Urothelium cell line (cell line): ENCODE measurements at regions not wholly inside any gene's neighbourhood (a gene's known extent, or its start where the extent isn't known, plus 50 kb on each side); places are given as distances from the start of the nearest gene placed in this dataset.
"Not testable (repeated sequence)": the region's sequence is repeated elsewhere in the genome, so short reads cannot be mapped to it uniquely, and the experiment has no call there.

Experiments
- DNase-seq: peaks from one replicate; pipeline ENCODE4 v3.0.0; 2011; ENCODE audit warnings: low spot score, mixed read lengths
- FAIRE-seq: peaks from 2 replicates; lab custom pipeline; 2011; peaks lifted over from hg19 to GRCh38; lab: Jason Lieb, UNC

DNA sequence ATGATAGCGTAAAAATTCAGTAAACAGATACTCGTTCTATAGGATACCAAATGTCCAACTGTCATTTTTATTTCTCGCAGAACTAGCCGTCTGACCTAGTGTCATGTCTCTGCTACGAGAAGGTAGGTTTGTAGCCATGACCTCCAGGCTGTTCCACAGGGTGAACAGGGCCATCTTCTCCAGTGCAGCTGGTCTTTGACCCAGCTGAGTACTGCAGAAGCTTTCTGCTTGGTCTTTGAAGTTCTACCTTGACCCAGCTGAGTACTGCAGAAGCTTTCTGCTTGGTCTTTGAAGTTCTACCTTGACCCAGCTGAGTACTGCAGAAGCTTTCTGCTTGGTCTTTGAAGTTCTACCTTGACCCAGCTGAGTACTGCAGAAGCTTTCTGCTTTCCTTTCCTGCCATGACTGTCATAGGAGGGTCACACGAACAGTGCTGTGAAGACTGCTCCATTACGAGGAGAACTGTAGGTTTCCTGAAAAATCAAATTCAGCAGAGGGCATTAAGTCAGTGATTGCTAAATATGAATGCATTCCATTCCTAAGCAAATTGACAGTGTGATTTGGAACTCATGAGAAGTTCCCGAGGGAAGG is 532.8 kb upstream of the NRP1 start:
- DNase-seq, FAIRE-seq: not testable (repeated sequence)

DNA sequence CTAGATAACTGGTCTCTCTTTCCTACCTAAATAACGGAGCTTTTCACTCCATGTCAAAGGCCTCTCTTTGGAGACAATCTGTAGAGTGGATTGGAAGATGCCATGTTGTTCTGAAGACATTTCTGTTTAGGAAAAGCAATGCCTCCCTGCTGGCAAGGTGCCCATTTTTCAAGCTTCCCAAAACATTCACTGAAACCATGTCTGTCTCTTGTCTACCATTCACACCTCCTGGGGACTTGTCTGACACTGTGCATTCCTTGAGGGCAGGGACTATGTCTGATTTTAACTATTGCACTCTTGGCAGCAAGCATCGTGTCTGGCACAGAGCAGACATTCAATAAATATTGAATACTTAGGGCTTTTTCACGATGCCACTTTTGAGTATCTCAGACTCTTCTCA is 528.9 kb upstream of the NRP1 start:
- FAIRE-seq (no peak), DNase-seq (no peak)

DNA sequence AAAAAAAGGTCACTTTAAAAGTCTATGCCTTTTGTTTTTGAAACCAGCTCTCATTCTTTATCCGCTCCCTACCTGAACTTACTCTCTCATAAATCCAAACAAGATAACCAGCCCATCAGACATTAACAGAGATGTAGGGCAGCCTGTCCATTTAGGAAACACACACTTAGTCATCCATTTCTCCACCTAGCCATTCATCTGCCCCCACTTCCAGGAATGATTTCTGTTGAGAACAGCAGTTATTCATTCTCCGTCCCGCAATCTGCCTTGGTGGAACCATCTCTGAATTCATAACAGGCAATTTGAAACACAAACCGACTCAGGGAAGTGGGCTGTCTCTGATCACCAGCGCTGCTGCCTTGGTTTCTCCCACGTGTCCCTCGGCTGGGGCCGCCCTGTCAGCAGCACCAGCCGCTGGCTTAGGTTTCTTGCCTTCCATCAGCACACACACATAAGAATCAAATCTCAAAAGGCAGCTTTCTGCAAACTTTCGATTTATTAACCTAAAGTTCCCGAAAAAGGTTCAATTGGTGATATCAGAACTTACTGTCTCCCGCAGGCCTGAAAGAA is 528.2 kb upstream of the NRP1 start:
- no peak for FAIRE-seq
- DNase-seq: no peak

DNA sequence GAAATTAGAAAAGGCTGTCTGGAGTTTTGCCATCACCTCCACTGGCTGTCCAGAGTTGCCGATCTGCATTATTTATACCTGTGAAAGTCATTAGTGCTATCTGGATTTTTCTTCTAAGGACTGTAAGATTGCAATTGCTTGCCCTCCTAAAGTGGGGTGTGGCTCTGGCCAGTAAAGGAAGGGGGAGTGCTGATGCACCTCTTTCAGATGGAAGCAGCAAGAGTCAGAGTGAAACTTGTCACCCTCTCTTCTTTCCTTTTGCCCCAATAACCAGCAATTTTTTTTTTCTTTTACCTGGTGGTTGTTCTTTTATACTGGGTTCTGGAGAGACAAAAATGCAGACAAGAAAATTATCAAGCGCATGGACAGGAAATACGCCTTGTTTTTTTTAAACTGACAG is 527.4 kb upstream of the NRP1 start:
- FAIRE-seq (no peak), DNase-seq (no peak)

DNA sequence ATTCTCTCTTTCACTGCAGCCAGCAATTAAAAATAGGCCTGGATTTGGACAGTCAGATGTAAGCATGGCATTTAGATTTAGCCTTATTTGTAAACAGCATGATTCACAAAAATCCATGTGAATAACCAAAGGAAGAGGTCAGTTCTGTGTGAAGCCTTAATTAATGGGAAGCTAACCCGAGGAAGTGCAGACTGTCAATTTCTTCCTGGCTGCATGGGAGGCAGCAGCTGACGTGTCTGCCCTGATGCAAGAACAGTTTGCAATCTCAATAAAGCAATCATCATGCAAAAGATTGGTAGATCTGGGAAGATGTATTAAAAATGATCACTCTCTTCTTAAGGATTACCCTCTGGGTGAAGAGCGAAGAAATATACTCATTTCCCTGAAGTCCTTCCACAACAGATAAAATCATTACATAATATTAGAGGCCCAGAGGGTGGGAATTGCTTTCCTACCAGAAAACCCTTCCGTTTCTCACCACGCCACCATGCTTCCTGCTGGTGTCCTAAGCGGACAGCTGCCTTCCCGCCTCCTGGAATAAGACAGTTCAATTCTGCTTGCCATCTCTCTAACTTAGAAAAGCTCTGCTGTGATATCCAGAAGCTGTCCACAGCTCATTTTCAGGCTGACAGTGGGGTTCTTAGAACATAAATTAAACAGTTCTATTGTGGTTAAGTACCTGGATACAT is 526.7 kb upstream of the NRP1 start:
- FAIRE-seq: peak; percentile 23

DNA sequence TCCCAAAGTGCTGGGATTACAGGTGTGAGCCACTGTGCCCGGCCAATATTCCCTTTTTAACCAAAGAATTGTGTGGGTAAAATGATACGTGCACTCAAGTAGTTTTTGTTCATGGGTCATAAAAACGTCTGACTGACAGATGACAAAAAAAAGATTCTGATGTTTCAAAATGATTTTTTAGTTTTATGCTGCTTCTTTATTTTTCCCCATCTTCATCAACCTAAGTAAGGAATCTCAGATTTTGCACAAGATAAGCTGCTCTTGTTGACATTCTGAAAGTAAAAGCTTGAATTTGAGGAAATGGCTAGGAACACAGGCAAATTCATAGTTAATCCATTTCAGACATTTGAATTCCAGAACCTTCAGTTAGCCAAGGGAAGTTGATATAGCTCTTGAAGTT is 526.1 kb upstream of the NRP1 start:
- FAIRE-seq: no peak
- no peak for DNase-seq

More for the DNA sequence above, 526.7 kb upstream of the NRP1 start:
- no peak for DNase-seq

DNA sequence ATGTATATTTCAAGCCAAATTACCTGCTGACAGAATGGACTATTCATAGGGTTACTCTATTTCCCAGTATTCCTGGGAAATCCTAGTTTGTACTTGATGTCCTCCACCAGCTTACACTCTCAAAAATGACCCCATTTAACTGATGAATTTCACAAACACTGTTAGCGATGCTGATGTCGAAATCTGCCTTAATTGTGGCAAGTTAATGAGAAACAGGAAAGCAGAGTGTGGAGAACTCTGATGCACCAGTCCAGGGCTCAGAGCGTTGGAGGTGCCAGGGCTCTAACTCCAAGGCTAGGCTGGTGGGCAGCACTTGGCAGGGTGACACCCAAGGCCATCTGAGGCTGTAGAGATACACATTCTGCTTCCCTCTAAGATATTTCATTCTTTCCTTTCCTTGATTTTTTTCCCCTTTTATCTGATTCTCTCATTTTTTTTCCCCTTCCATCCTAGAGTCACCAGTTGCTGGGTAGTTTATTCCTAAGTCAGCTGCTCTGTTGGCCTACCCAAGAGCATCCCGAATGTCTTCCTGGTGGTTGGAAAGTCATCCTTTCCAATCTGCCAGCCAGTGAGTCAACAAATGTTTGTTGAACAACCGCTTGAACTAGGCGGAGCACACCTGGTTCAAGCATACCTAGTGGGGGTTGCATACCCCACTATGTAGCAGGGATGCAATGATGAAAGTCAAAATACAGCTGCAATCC is 525.0 kb upstream of the NRP1 start:
- FAIRE-seq (no peak), DNase-seq (no peak)

DNA sequence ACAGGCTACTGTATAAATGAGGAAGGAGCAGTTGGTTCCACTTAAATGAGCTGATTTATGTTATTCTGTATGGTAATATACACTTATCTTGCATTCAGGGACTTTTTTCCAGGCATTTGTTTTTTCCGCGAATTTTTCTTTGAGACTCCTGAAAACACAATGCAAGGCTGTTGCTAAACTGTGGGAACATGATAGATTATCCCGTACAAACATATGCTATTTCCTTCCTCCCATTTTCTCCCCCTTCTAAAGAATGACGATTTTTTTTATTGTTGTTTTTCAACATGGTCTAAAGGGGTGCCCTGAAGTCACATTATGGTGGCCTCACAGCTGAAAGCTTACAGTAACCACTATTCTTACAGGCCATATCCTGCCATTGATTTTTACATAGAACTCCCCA is 523.9 kb upstream of the NRP1 start:
- DNase-seq (no peak), FAIRE-seq (no peak)

DNA sequence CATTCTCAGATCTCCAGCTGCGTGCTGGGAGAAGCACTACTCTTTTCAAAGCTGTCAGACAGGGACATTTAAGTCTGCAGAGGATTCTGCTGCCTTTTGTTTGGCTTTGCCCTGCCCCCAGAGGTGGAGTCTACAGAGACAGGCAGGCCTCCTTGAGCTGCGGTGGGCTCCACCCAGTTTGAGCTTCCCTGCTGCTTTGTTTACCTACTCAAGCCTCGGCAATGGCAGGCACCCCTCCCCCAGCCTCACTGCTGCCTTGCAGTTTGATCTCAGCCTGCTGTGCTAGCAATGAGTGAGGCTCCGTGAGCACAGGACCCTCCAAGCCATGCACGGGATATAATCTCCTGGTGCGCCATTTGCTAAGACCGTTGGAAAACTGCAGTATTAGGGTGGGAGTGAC is 518.8 kb upstream of the NRP1 start:
- FAIRE-seq, DNase-seq: not testable (repeated sequence)

DNA sequence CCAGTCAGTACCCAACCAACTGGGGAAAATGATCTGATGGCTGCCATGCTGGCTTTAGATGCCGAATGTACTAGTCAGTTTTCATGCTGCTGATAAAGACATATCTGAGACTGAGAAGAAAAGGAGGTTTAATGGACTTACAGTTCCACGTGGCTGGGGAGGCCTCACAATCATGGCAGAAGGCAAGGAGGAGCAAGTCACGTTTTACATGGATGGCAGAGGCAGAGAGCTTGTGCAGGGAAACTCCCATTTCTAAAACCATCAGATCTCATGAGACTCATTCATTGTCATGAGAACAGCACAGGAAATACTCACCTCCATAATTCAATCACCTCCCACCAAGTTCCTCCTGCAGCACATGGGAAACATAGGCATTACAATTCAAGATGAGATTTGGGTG is 508.9 kb upstream of the NRP1 start:
- FAIRE-seq (no peak), DNase-seq (no peak)

DNA sequence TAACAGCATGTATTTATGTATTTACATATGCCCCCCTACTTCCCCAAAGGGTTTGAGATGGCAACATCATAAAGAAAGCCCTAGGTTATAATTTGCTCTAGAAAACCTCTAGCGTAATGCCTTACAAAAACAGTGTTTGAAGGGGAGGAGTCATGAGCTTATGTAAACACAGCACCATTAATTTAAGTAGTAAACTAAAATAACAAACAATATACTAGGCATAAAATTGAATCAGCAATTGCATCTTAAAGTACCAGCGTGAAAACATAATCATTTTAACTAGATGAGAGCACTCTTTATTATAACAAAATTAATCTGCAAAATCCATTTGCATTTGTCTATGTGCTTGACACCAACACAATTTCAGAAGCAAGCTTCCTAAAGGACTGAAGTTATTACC is 507.2 kb upstream of the NRP1 start:
- DNase-seq: no peak
- no peak for FAIRE-seq

DNA sequence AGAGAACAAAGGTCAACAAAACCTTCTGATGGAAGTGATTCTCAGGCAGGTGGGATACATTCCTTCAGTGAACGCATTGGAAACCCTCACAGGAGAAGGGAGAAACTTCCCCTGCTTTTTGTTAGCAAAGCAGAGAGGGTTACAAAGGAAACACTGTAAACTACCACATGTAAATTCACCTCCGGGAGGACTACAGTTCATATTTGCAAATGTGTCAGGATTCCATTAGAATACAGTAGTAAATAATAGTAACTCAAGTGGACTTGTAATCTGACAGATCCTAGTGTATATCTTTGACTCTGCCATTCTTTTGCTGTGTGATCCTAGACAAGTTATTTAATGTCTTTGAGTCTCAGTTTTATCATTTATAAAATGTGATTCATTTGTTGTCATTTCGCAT is 504.3 kb upstream of the NRP1 start:
- DNase-seq (no peak), FAIRE-seq (no peak)

DNA sequence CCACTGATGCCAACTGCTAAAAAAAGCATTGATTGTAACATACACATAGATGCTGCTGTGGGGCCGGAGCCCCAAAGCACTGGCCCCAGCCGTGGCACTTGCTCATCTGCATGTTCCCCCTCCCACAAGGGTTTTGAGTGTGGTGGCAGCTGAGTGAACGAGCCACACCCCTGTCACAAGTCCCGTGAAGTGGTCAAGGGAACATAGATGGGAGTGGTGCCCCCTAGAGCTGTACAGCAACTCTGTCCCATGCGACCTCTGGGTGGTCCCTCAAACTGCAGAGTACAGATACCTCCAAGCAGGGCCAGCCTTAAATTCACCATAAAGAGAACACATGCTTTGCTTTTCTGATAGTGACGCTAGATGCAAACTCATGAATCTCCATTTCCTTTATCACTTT is 503.3 kb upstream of the NRP1 start:
- DNase-seq: no peak
- peak; percentile 32 for FAIRE-seq

DNA sequence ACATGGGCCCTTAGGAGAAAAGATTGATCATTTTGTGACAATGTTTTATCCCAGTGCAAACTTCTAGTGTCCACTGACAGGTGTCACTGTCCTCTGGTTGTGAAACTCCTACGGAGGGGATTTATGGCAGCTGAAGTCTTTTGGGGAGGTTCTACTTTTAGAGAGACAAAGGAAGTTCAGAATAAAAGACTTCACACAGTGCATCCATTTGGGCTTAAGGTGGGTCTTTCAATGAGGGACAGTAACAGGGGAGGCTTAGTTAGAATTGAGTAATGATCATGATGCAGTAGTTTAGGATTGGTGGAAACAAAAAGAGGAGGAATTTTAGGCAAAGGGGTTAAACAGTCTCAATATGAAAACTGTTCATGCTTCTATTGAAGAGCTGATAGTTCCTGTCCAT is 501.1 kb upstream of the NRP1 start:
- no peak for DNase-seq
- no peak for FAIRE-seq

DNA sequence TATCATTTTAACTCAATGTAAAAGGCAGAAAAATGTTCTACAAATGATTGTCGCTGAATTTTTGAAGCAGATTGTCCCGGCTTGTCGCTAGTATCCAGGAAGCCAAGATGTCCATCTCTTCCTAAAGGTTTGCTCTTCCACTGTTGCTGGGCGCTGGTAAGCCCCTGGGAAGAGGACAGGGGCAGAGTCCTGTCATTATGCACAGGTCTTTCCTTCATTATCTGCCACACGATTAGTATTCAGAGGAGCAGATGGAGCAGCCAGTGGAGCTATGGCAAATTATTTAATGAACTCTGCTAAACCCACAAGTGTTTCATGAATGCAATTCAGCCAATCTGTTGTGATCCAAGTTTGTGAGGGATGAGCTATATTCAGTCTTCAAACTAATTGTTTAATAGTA is 499.1 kb upstream of the NRP1 start:
- FAIRE-seq (no peak), DNase-seq (no peak)

DNA sequence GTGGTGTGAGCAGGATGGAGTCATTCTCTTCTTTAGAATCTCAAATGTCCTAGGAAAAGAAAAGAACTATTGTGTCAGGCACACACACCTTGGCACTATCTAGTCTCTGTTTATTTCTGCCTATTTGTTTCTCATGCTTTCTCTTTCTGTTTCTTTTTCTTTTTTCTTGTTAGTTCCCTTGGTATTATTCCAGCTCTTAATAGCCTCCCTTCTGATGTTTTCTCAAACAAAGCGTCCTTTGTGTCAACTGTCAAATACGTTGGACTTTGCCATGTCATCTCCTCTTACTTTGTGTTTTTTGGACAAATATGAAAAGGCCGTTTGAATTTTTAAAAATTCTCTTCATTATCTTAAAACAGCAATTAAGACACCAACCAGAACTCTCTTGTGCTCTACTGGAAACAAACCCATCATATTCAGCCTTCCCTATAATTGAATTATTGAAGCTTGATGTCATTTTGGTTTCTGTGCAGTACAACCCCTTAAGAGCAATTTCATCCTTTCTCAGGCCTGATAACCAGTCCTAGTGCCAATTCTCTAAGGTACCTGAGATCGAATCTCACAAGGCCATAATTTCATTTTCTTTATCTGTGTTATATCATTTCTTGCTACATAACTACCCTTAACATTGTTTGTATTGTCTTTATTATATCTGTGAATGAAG is 497.8 kb upstream of the NRP1 start:
- DNase-seq (no peak), FAIRE-seq (no peak)

DNA sequence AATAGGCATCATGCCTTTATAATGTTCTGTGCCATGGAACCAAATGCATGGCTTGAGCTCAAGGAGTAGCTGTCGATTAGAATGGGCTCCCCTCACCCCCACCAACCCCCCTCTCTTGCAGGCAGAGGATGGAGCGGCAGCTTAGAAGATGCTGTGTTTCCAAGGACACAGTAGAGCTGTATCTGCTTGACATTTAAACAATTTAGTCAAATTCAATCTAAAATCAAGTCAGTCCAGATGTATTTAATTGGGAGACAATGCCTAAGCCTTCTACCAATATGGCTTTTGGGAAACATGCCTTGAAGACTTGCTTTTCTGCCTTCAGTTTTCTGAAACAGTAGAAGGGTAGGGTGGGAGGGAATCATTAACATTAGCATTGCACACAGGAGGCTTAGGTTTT is 497.1 kb upstream of the NRP1 start:
- FAIRE-seq: no peak
- DNase-seq: no peak

DNA sequence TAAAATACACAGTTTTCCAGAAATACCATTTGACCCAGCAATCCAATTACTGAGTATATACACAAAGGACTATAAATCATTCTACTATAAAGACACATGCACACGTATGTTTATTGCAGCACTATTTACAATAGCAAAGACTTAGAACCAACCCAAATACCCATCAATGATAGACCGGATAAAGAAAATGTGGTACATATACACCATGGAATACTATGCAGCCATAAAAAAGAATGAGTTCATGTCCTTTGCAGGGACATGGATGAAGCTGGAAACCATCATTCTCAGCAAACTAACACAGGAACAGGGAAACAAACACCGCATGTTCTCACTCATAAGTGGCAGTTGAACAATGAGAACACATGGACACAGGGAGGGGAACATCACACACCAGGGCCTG is 495.4 kb upstream of the NRP1 start:
- not testable (repeated sequence) for FAIRE-seq, DNase-seq

DNA sequence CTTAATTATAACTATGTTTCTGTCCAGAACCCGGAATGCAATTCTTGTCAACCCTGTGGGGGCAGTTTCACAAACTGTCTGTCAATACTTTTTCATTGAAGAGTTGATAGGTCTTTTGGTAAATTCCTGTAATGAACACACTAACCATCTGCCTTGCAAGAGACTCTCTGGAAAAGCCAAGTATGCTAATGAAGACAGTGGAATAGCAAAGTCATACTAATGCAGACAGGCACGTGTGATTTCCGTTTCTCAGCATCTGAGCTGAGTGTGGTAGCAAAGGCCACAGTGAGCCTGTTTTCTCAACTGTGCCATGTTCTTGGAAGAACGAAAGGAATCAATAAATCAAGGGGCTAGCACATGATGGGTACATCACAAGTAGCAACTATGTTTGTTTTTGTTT is 494.1 kb upstream of the NRP1 start:
- FAIRE-seq (no peak), DNase-seq (no peak)

DNA sequence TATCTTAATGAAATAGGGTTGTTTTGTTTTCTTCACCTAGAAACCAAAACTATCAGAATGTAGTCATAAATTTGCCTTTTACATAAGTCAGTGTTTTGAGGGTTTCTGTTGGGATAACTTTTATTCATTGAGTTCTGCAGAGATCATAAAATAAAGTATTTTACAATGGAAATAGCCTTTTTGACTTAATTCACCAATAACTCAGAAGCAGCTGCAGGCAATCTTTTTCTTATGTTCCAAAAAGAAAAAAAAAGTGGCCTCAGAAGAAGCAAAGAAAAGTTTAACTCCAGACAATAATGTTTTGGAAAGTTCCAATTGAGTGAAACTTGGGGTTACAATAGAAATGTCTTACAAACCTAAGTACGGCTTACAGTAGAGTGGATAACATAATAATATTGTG is 491.7 kb upstream of the NRP1 start:
- FAIRE-seq: no peak
- DNase-seq: no peak

DNA sequence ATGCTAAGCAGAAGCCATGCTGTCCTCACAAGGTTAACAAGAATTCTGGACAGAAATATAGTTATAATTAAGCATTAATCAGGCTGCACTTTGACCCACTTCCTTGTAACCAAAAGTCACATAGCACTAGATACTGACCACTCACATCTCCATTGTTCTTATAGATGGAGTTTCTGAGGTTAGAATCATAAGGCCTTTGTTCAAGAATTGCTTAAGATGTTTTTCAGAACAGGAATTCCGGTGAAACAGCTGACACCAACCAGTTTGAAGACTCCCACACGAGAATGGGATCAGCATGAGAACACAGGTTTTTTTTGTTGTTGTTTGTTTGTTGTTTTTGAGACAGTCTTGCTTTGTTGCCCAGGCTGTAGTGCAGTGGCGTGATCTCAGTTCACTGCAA is 488.3 kb upstream of the NRP1 start:
- FAIRE-seq: no peak
- no peak for DNase-seq
